Panc1 (cell line): ENCODE measurements at regions not wholly inside any gene's neighbourhood (a gene's known extent, or its start where the extent isn't known, plus 50 kb on each side); places are given as distances from the start of the nearest gene placed in this dataset.

Source experiments
- ATAC-seq: fragments of 200-7000 bp; cut with Tn5 transposase; 2 replicates; pipeline ENCODE4 v1.9.1; 2020; ENCODE audit warnings: mild to moderate bottlenecking, moderate library complexity
- BruUV-seq: library from RNA; stranded (reverse); fragments of 400-500 nt; replicated peaks from 2 replicates; lab custom pipeline; 2021; lab: Mats Ljungman, UMichigan
- CTCF ChIA-PET: fragments of 300-600 bp; sonication (Branson Sonifier 250); formaldehyde crosslinking; loops from one replicate; lab custom pipeline; 2022; ENCODE audit warnings: antibody characterized with exemption; lab: Charles Lee
- POLR2A ChIA-PET: fragments of 300-600 bp; sonication (Branson Sonifier 250); formaldehyde crosslinking; loops from one replicate; lab custom pipeline; 2022; ENCODE audit warnings: antibody characterized with exemption; lab: Charles Lee
- DNase-seq: peaks from one replicate; pipeline ENCODE4 v3.0.0-alpha.2; 2010; ENCODE audit warnings: low read depth, low spot score
- H3K27ac ChIP-seq: 2 replicates; pipeline ENCODE4 v1.5.1; 2011; ENCODE audit warnings: mild to moderate bottlenecking, low read length, inconsistent platforms
- H3K27me3 ChIP-seq: fragments of 200-500 bp; sonication (Bioruptor generic); 2 replicates; pipeline ENCODE4 v1.6.0; 2014; ENCODE audit warnings: low read length, inconsistent platforms; ENCODE audit not compliant: control insufficient read depth, insufficient read depth
- H3K36me3 ChIP-seq: fragments of 200-500 bp; sonication (Bioruptor generic); 2 replicates; pipeline ENCODE4 v1.5.1; 2014; ENCODE audit warnings: inconsistent platforms, mild to moderate bottlenecking, low read length, moderate library complexity; ENCODE audit not compliant: control insufficient read depth, insufficient read depth
- H3K4me1 ChIP-seq: 2 replicates; pipeline ENCODE4 v1.5.1; 2011; ENCODE audit warnings: inconsistent platforms, mild to moderate bottlenecking, low read length, moderate library complexity; ENCODE audit not compliant: control insufficient read depth, insufficient read depth
- H3K4me3 ChIP-seq, 2 experiments: 2 replicates each; pipeline ENCODE4 v1.5.1; 2011 to 2012; ENCODE audit warnings: low read depth in 2 of 2, low read length in 2 of 2, mild to moderate bottlenecking in 2 of 2, inconsistent platforms in 1 of 2, moderate library complexity in 1 of 2
- H3K9me3 ChIP-seq: fragments of 200-500 bp; sonication (Bioruptor generic); 2 replicates; pipeline ENCODE4 v1.5.1; 2014; ENCODE audit warnings: low read depth, mild to moderate bottlenecking, inconsistent platforms, low read length, moderate library complexity; ENCODE audit not compliant: control insufficient read depth, insufficient read depth
- POLR2AphosphoS5 ChIP-seq: IDR thresholded peaks from 2 replicates; pipeline ENCODE4 v1.6.1; 2012; ENCODE audit warnings: mild to moderate bottlenecking, low read depth, low read length, moderate library complexity
- SIN3A ChIP-seq: IDR thresholded peaks from 2 replicates; pipeline ENCODE4 v1.6.1; 2012; ENCODE audit warnings: low read depth, mild to moderate bottlenecking, low read length, moderate library complexity, borderline replicate concordance; ENCODE audit not compliant: insufficient read depth
- TCF7L2 ChIP-seq: IDR thresholded peaks from 2 replicates; pipeline ENCODE4 v1.6.1; 2011; ENCODE audit warnings: mild to moderate bottlenecking, low read depth, low read length, inconsistent platforms
- in situ Hi-C: cut with HindIII; loops from 2 replicates; pipeline ENCODE4 v1.10.0; 2016; ENCODE audit warnings: low sequenced_read_pairs, low pct_unique_long_range_greater_than_20kb
- intact Hi-C: fragments of 100-400 bp; cut with micrococcal nuclease; formaldehyde crosslinking; loops from one replicate; pipeline ENCODE4 v1.10.0; 2022; ENCODE audit not compliant: unreplicated experiment
- TF ChIP-seq, protein P1 (sequence below), 2 experiments: IDR thresholded peaks; 2 replicates each; pipeline ENCODE4 v1.6.1; 2011 to 2012; ENCODE audit warnings: low read depth in 2 of 2, control low read depth in 1 of 2, low read length in 1 of 2, mild to moderate bottlenecking in 1 of 2, moderate library complexity in 1 of 2; ENCODE audit not compliant: insufficient read depth in 1 of 2
- TF ChIP-seq, protein P2 (sequence below): fragments of 450-650 bp; IDR thresholded peaks from 2 replicates; pipeline ENCODE4 v1.5.1; 2017; ENCODE audit warnings: mild to moderate bottlenecking

DNA sequence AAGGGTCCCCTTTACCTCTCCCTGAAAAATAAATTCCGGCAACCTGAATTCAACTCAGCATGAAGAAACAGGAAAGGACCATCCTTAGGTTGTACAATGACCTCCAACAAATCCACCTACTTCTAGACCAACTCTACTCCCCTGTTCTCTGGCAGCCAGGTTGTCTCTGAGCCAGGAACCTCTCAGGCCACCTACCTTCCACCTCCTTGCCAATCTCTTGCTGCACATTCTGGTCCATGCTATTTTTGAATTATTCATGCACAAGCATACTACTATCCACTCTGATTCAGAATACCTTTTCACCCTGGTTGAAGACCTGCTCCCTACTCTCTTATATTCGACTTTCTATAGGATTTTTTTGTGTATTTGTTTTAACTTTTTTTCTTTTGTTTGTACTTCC, 415.0 kb upstream of the ZNF507 start:
- Histone ChIP-seq H3K36me3 (no peaks in the 10 kb centered on the region), H3K27me3 (no peaks in the 10 kb centered on the region), H3K27ac (no peak overlapping the region), H3K9me3 (no peaks in the 10 kb centered on the region), H3K4me3 (no peak overlapping the region), H3K4me1 (no peaks in the 10 kb centered on the region)
- ATAC-seq: no peak
- intact Hi-C loops (no loop called here), in situ Hi-C loops (no loop called here)
- ChIA-PET POLR2A (no interaction called here), CTCF (no interaction called here)
- no peak for TF ChIP-seq TCF7L2
- no peak for TF ChIP-seq SIN3A
- TF ChIP-seq, protein P1, sequence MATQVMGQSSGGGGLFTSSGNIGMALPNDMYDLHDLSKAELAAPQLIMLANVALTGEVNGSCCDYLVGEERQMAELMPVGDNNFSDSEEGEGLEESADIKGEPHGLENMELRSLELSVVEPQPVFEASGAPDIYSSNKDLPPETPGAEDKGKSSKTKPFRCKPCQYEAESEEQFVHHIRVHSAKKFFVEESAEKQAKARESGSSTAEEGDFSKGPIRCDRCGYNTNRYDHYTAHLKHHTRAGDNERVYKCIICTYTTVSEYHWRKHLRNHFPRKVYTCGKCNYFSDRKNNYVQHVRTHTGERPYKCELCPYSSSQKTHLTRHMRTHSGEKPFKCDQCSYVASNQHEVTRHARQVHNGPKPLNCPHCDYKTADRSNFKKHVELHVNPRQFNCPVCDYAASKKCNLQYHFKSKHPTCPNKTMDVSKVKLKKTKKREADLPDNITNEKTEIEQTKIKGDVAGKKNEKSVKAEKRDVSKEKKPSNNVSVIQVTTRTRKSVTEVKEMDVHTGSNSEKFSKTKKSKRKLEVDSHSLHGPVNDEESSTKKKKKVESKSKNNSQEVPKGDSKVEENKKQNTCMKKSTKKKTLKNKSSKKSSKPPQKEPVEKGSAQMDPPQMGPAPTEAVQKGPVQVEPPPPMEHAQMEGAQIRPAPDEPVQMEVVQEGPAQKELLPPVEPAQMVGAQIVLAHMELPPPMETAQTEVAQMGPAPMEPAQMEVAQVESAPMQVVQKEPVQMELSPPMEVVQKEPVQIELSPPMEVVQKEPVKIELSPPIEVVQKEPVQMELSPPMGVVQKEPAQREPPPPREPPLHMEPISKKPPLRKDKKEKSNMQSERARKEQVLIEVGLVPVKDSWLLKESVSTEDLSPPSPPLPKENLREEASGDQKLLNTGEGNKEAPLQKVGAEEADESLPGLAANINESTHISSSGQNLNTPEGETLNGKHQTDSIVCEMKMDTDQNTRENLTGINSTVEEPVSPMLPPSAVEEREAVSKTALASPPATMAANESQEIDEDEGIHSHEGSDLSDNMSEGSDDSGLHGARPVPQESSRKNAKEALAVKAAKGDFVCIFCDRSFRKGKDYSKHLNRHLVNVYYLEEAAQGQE (IDR thresholded peaks at IDR 0.05; ENCODE audit: insufficient read depth in 1 of 2, low read depth in 2 of 2, low read length in 1 of 2): no peak
- TF ChIP-seq POLR2AphosphoS5: no peak
- TF ChIP-seq, protein P2, sequence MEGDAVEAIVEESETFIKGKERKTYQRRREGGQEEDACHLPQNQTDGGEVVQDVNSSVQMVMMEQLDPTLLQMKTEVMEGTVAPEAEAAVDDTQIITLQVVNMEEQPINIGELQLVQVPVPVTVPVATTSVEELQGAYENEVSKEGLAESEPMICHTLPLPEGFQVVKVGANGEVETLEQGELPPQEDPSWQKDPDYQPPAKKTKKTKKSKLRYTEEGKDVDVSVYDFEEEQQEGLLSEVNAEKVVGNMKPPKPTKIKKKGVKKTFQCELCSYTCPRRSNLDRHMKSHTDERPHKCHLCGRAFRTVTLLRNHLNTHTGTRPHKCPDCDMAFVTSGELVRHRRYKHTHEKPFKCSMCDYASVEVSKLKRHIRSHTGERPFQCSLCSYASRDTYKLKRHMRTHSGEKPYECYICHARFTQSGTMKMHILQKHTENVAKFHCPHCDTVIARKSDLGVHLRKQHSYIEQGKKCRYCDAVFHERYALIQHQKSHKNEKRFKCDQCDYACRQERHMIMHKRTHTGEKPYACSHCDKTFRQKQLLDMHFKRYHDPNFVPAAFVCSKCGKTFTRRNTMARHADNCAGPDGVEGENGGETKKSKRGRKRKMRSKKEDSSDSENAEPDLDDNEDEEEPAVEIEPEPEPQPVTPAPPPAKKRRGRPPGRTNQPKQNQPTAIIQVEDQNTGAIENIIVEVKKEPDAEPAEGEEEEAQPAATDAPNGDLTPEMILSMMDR: no peak
- no TSS peak for BruUV-seq
- no peak for DNase-seq

DNA sequence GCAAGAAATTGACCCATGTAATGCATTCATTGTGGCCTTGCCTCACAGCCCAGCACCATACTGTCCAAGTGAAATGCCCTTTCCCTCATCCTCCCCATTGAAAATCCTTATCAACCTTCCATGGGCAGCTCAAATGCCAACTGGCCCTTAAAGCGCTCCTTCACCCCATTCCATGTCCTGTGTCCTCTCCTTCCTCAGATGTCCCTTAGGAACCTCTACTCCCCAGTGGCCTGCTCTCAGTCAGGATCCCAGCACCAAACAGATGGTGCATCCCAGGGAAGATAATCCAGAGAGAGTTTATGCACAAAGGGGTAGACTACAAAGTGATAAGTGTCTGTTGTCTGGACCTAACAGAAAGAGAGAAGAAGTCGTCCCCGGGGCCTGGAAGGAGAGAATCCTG, 407.4 kb upstream of the ZNF507 start:
- ChIA-PET CTCF (no interaction called here), POLR2A (no interaction called here)
- intact Hi-C loops: no loop called here
- no TSS peak for BruUV-seq
- H3K4me3 ChIP-seq: no peak overlapping the region
- TF ChIP-seq SIN3A (no peak), TCF7L2 (no peak), POLR2AphosphoS5 (no peak)
- TF ChIP-seq, protein P1 (IDR thresholded peaks at IDR 0.05; ENCODE audit: insufficient read depth in 1 of 2, low read depth in 2 of 2, low read length in 1 of 2): no peak
- TF ChIP-seq, protein P2: no peak
- no peak overlapping the region for H3K27ac ChIP-seq
- H3K36me3 ChIP-seq: no peaks in the 10 kb centered on the region
- ATAC-seq (no peak), DNase-seq (no peak)
- in situ Hi-C loops: no loop called here
- H3K27me3 ChIP-seq: peaks cover 3% of the 10 kb centered on the region; the same call in 1 of the 2 replicates
- H3K9me3 ChIP-seq: no peaks in the 10 kb centered on the region
- no peaks in the 10 kb centered on the region for H3K4me1 ChIP-seq
